ENCODE measurements at regions not wholly inside any gene's neighbourhood (a gene's known extent, or its start where the extent isn't known, plus 50 kb on each side); places are given as distances from the start of the nearest gene placed in this dataset.

DNA sequence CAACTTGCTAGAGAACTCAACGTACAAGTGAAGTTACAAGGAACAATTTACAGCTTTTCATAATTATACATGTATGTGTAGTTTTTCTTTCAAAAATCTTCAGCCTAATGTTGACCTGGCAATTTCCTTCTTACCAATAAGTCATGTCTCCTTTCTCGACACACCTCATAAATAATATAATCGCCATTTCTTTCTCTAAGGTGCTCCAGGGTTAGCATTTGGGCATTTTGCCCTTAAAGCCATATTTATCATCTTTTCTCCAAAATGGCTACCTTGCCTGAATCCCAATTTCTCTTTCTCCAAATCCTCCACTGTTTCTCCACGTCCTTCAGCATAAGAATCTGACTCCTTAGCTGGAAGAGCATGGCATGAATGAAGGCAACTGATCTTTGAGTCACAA lies 50.3 kb upstream of the RAB27B start:
- Histone ChIP-seq H3K27me3 (ENCODE audit: control insufficient read depth, insufficient read depth, low read length) (no peaks in the 10 kb centered on the region), H2AFZ (replicated peaks; ENCODE audit: low read length, poor library complexity) (no peak overlapping the region), H4K20me1 (ENCODE audit: insufficient read depth, low read length) (no peaks in the 10 kb centered on the region), H3K9me3 (ENCODE audit: control insufficient read depth, insufficient read depth, low read length) (no peaks in the 10 kb centered on the region), H2AK5ac (ENCODE audit: low read depth, low read length) (peak overlapping the region; percentile 63; the same call in 1 of the 2 replicates), H3K9me1 (ENCODE audit: insufficient read depth, low read length) (peaks cover 14% of the 10 kb centered on the region), H2BK15ac (ENCODE audit: low read depth, low read length) (peak overlapping the region; percentile 38; the same call in 1 of the 3 replicates), H3K79me1 (ENCODE audit: low read depth in 1 of 2, low read length in 2 of 2) (no peaks in the 10 kb centered on the region), H2BK20ac (ENCODE audit: low read depth, low read length) (peak overlapping the region; percentile 75; the same call in 1 of the 2 replicates), H3K4me2 (ENCODE audit: low read depth, low read length) (no peak overlapping the region), H3K18ac (ENCODE audit: low read depth, low read length) (peak overlapping the region; percentile 43; the same call in 1 of the 2 replicates), H2BK120ac (ENCODE audit: low read depth, low read length) (0 out of 2 replicates have a peak overlapping the region, but pooled peaks have one; percentile 18), H3K4ac (ENCODE audit: low read depth, low read length) (peak overlapping the region; percentile 35; the same call in 1 of the 2 replicates), H2AK9ac (replicated peaks; ENCODE audit: low read depth, low read length, poor library complexity) (no peak overlapping the region), H3K9ac (ENCODE audit: low read depth, low read length) (no peak overlapping the region), H3K23ac (ENCODE audit: low read depth, low read length) (no peak overlapping the region), H3K36me3 (ENCODE audit: control insufficient read depth, insufficient read depth, low read length) (no peaks in the 10 kb centered on the region), H2BK5ac (ENCODE audit: low read depth, low read length, poor library complexity, severe bottlenecking) (no peak overlapping the region), H4K91ac (ENCODE audit: insufficient read depth, low read depth, low read length) (no peak overlapping the region), H4K8ac (ENCODE audit: low read depth in 2 of 2, low read length in 2 of 2) (peak overlapping the region; percentile 32 to 49; a peak in 2 of 4 replicates), H4K5ac (ENCODE audit: low read depth, low read length) (no peak overlapping the region), H3K14ac (replicated peaks; ENCODE audit: low read depth, low read length) (no peak overlapping the region), H3K4me3 (ENCODE audit: insufficient read depth, low read depth, low read length) (no peak overlapping the region), H3K4me1 (ENCODE audit: control insufficient read depth, insufficient read depth, low read length) (peaks cover 16% of the 10 kb centered on the region), H3K27ac (ENCODE audit: insufficient read depth, low read length) (no peak overlapping the region), H3K56ac (ENCODE audit: extremely low read depth, insufficient read depth, low read length) (no peak overlapping the region)
- whole genome bisulfite sequencing, 2 experiments (ENCODE audit: extremely low coverage in 2 of 2, insufficient read length in 1 of 2): 58% methylated on average over 2 of the region's 4 CpGs; no CpG with 5 or more reads in 1 of the 2 experiments
- DNase-seq (no peak), ATAC-seq (ENCODE audit: low read depth) (no peak)
- dilution Hi-C loops (cut with HindIII; ENCODE audit: low sequenced_read_pairs, unreplicated experiment): no loop called here
- TF ChIP-seq RAD21 (IDR thresholded peaks at IDR 0.05; ENCODE audit: low read length) (no peak), BHLHE40 (IDR thresholded peaks at IDR 0.05; ENCODE audit: low read depth, low read length) (no peak), MAFK (IDR thresholded peaks at IDR 0.05; ENCODE audit: low read depth, low read length) (no peak), RCOR1 (IDR thresholded peaks at IDR 0.05; ENCODE audit: insufficient replicate concordance, low read length) (no peak), CEBPB (IDR thresholded peaks at IDR 0.05; ENCODE audit: low read depth, low read length) (no peak), POLR2A (IDR thresholded peaks at IDR 0.05; ENCODE audit: low read depth, low read length) (no peak), MAZ (IDR thresholded peaks at IDR 0.05; ENCODE audit: borderline replicate concordance, low read depth, low read length) (no peak), USF2 (IDR thresholded peaks at IDR 0.05; ENCODE audit: low read depth, low read length) (no peak)
- TF ChIP-seq, protein P1, sequence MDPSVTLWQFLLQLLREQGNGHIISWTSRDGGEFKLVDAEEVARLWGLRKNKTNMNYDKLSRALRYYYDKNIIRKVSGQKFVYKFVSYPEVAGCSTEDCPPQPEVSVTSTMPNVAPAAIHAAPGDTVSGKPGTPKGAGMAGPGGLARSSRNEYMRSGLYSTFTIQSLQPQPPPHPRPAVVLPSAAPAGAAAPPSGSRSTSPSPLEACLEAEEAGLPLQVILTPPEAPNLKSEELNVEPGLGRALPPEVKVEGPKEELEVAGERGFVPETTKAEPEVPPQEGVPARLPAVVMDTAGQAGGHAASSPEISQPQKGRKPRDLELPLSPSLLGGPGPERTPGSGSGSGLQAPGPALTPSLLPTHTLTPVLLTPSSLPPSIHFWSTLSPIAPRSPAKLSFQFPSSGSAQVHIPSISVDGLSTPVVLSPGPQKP (IDR thresholded peaks at IDR 0.05; ENCODE audit: borderline replicate concordance, low read depth, low read length): no peak
- in situ Hi-C loops (cut with MboI; ENCODE audit: low sequenced_read_pairs): loop anchor here (5.0 kb wide), 1 partner anchor 184 kb away; no protein-coding TSS in a partner anchor
- intact Hi-C loops (cut with micrococcal nuclease): loop anchor here (5.0 kb wide), 2 partner anchors 86 to 184 kb away; no protein-coding TSS in a partner anchor
- ChIA-PET POLR2A (ENCODE audit: unreplicated experiment) (no interaction called here), CTCF (no interaction called here)
- no TSS peak for BruUV-seq (replicated peaks)
